ENCODE measurements at regions not wholly inside any gene's neighbourhood (a gene's known extent, or its start where the extent isn't known, plus 50 kb on each side); places are given as distances from the start of the nearest gene placed in this dataset.
"Not testable (repeated sequence)": the region's sequence is repeated elsewhere in the genome, so short reads cannot be mapped to it uniquely, and the experiment has no call there.

- no peak for DNase-seq
Measured at GRCh38 chr7:20466543-20467021, 135.9 kb downstream of the ITGB8 start.

DNA sequence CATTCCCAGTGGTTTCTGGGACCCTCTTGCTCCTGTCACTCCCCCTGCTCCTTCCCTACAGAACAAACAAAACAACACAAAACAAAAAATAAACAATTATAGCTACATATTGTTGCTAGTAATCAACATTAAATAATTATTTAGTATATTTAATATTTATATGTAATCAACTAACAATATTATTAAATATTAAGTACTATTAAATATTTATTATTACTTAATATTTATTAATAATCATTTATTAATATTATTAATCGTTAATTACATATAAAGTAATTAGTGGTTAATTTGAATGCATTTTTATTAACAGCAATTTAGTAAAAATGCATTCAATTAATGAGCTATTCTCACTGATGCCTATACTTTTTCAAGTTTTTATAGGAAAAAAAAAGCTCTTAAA is 139.4 kb downstream of the ITGB8 start:
- no peak for DNase-seq

- DNase-seq = no peak
Measured at GRCh38 chr7:20470726-20471125, 140.0 kb downstream of the ITGB8 start.

DNA sequence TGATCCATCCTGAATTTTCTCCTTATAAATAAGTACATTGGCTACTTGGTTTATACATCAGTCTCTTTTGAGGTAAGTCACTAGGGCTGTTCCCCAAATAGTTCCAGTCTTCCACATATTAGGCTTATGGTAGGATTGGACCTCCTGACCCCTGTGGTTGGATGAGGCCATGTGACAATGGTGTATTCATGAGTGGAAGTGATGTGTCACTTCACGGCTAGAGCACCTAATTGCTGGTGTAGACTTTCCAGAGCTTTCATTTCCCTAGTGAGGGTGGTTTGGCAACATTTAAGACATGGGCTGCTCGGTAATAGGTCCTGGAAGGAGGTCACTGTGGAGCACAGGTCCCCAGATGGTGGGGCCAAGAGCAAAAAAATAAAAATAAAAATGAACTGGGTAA is 141.2 kb upstream of the ABCB5 start:
- DNase-seq = no peak

- DNase-seq = no peak
Measured at GRCh38 chr7:20475756-20476155, 139.7 kb upstream of the ABCB5 start.

DNA sequence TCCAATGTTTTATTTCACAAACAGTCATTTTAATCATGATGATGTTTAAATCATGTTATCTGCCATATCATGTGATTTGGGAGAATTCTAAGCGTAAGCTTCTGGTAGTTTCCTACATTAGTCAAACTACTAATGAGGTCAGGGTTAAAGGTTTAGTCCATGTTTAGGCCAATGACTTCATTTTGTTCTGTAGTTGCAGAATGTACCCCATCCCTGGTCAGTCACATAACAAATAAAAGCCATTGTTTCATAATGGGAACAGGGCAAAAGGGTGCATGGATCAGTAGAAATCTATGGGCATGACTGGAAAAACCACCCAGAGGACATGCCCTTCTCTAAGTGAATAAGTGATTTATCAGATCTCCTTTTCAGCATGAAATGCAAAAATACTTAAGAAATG is 138.4 kb upstream of the ABCB5 start:
- no peak for DNase-seq

- no peak for DNase-seq
Measured at GRCh38 chr7:20479706-20480105, 135.8 kb upstream of the ABCB5 start.

GRCh38 chr7:20482071-20482470 is 133.4 kb upstream of the ABCB5 start:
- DNase-seq = no peak

DNA sequence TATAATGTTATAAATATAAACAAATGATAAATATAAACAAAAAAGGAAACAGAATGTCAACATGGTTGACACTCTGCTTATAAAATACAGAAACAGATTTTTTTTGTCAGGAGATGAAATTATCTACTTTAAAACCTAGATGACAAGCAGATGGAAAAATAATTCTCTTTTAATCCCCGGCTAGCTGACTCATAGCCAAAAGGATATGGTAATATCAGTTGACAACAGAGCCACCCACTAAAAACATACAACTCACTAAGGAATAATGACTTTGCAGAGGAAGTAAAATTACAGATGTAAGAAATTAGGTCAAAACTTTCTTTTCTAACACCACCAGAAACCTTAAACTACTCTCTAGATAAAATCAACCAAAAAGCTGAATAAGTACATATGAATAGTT is 131.1 kb upstream of the ABCB5 start:
- DNase-seq = no peak

- DNase-seq = no peak
Measured at GRCh38 chr7:20488850-20489249, 126.6 kb upstream of the ABCB5 start.

DNA sequence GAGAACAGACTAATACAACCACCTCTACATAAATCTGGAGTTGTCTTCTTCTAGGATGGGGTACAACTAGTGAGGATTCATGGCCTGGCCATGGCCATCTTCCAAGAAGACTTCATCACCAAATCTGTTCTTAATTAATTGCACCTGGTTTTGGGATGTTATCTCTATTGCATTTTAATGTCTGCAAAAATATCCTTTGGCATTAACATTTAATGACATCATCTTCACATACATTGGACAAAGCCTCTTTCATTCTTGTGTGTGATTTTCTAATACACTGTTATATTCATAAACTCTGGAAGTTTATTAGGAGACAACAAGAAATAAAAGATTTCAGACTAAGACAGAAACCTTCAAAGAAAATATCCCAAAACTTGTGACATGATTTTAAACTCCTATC is 124.2 kb upstream of the ABCB5 start:
- DNase-seq = no peak

GRCh38 chr7:20494566-20494965 is 120.9 kb upstream of the ABCB5 start:
- no peak for DNase-seq

DNA sequence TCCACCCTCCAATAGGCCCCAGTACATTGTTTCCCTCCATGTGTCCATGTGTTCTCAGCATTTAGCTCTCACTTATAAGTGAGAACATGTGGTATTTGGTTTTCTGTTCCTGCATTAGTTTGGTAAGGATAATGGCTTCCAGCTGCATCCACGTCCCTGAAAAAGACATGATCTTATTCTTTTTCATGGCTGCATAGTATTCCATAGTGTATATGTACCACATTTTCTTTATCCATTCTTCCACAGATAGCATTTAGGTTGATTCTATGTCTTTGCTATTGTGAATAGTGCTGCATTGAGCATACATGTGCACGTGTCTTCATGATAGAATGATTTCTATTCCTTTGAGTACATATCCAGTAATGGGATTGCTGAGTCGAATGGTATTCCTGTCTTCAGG is 114.0 kb upstream of the ABCB5 start:
- not testable (repeated sequence) for DNase-seq

DNA sequence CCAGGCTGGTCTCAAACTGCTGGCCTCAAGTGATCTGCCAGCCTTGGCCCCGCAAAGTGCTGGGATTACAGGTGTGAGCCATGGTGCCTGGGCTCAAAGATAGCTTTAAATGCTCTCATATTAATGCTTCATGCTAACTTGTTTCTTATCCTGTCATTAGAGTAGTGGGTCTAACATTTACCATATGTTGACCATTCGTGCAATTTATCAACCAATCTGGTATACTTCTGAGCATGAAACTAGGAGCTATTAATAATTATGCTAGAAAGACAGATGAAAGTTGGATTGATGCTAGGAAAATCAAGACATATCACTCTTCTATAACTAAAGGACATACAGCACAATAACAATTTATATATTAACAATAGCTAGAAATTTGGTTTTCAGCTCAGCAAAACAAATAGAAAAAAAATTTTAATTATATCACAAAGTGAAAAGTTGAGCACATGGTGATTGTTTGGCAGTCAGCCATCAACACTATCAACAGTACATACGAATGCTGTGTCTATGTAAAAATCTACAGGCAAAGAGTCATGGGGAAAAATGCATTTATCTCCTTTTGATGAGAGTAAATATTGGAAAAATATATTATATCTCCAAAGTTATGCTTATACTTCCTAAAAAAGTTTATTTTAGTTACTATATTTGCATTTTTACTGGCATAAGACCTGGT is 112.1 kb upstream of the ABCB5 start:
- DNase-seq = no peak

- no peak for DNase-seq
Measured at GRCh38 chr7:20504060-20504459, 111.4 kb upstream of the ABCB5 start.

GRCh38 chr7:20506175-20506574 is 109.3 kb upstream of the ABCB5 start:
- DNase-seq = no peak

GRCh38 chr7:20507157-20507556 is 108.3 kb upstream of the ABCB5 start:
- DNase-seq = no peak

DNA sequence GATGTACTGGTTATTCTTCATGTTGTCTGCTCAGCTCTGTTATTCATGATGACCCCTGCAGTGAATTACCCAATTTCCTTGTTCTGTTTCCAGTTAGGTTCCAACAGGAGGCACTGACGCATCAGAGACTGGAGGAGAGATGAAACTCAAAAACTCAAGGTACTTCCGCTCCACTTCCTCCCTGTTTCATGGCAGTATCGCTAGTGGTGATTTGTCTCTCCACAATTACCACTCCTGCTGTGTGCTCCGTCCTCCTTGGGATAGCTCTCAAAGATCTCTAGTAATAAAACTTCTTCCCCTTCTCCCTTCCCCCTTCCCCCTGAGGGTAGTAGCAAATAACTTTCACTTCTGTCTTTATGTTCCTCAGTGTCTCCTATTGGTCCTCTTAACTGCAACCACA is 107.4 kb upstream of the ABCB5 start:
- no peak for DNase-seq

GRCh38 chr7:20509892-20510572 is 105.4 kb upstream of the ABCB5 start:
- DNase-seq = no peak

DNA sequence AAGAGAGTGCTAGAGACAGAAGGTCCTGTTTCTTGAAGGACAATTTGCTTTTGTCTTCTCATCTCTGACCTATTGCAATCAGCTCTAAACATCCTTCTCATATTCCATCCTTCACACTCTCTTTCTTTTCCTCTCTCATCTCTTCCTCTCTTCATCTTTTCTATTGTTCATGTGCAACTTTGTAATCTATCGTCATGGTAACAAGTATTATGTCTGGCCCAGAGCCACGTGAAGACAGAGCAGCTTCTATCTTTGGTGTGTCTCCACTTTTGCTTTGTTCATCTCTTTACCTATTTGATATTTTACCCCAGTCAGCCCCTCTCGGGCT is 104.9 kb upstream of the ABCB5 start:
- DNase-seq = no peak

GRCh38 chr7:20513341-20513740 is 102.1 kb upstream of the ABCB5 start:
- no peak for DNase-seq

DNA sequence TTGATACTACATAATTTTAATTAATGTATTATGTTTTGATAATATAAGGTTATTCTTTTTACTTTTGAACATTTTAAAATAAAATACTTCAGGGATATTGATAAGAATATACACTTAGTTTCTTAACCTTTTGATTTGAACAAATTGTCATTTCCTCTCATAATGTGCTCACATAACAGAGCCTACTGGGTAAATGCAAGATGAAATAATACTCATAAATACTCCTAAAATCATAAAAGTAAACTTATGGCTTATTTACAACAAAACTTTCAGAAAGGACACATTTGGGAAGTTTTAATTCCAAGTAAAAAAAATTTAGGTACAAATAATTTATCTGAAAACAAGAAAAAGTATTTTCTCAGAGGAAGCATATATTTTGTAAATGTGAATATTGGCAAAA is 101.6 kb upstream of the ABCB5 start:
- no peak for DNase-seq

DNA sequence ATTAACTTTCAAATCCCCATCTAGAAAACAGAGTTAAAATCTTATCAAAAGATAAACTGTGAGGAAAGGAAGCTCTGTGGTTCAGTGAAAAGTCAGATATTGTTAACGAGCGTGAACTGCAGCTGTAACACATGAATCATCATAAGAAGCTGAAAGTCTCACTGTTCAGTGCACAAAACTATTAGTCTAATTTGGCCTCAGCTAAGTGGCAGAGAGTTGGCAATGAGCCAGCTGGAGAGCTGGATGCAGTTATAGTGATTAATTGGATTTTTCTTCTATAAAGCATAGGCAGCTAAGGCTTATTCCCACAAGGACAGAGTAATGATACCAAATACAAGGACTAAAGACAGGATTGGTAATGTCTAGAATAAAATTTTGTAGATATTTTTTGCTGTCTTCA is 101.1 kb upstream of the ABCB5 start:
- DNase-seq = peak; percentile 72

GRCh38 chr7:20519645-20520044 is 95.8 kb upstream of the ABCB5 start:
- DNase-seq = no peak

- DNase-seq = no peak
Measured at GRCh38 chr7:20520530-20520929, 94.9 kb upstream of the ABCB5 start.
